K562 (cell line): ENCODE measurements at regions not wholly inside any gene's neighbourhood (a gene's known extent, or its start where the extent isn't known, plus 50 kb on each side); places are given as distances from the start of the nearest gene placed in this dataset.

Source experiments
- ATAC-seq: fragments of 200-7000 bp; cut with Tn5 transposase; 3 replicates; pipeline ENCODE4 v1.9.1; 2020; ENCODE audit warnings: moderate library complexity
- BruUV-seq: library from RNA; stranded (reverse); fragments of 400-500 nt; replicated peaks from 2 replicates; lab custom pipeline; 2021; lab: Mats Ljungman, UMichigan
- CTCF ChIA-PET: fragments of 300-600 bp; formaldehyde crosslinking; extraction: SDS; loops from one replicate; lab custom pipeline; 2021; ENCODE audit warnings: low intra/inter-chr PET ratio; lab: Yijun Ruan, JAX
- POLR2A ChIA-PET: fragments of 300-600, 350-650 bp; sonication (Branson Sonifier 250); formaldehyde crosslinking; extraction: SDS; loops from one replicate; lab custom pipeline; 2021; ENCODE audit warnings: antibody characterized with exemption, inconsistent platforms; lab: Yijun Ruan, JAX
- DNase-seq, 4 experiments: peaks; one replicate each; pipeline versions ENCODE4 v3.0.0 to v3.0.0-alpha.2; 2011 to 2018; ENCODE audit warnings: low spot score in 3 of 4, mixed read lengths in 3 of 4; ENCODE audit errors: extremely low read depth in 1 of 4
- FAIRE-seq: peaks from 2 replicates; lab custom pipeline; 2011; peaks lifted over from hg19 to GRCh38; lab: Jason Lieb, UNC
- H2AFZ ChIP-seq: 2 replicates; pipeline ENCODE4 v1.6.0; 2011; ENCODE audit warnings: low read depth, low read length, control low read depth, inconsistent platforms
- H3K27ac ChIP-seq: fragments of 200-600 bp; 3 replicates; pipeline ENCODE4 v1.8.0; 2011; ENCODE audit warnings: low read depth, mild to moderate bottlenecking, control low read depth, inconsistent platforms, low read length, moderate library complexity, mixed read lengths; ENCODE audit errors: extremely low read depth
- H3K27me3 ChIP-seq, 2 experiments: fragments of 300-600 bp in 1 of 2; 2 replicates in 1 of 2; 3 replicates in 1 of 2; pipeline versions ENCODE4 v1.6.0 to v1.8.0; 2011; ENCODE audit warnings: inconsistent platforms in 2 of 2, low read length in 2 of 2, mild to moderate bottlenecking in 1 of 2, mixed read lengths in 1 of 2, moderate library complexity in 1 of 2; ENCODE audit not compliant: control insufficient read depth in 2 of 2, insufficient read depth in 2 of 2
- H3K36me3 ChIP-seq: fragments of 300-600 bp; 3 replicates; pipeline ENCODE4 v1.8.0; 2011; ENCODE audit warnings: mild to moderate bottlenecking, low read length, inconsistent platforms; ENCODE audit not compliant: control insufficient read depth, insufficient read depth
- H3K4me1 ChIP-seq, 2 experiments: fragments of 200-600 bp in 1 of 2; replicated peaks in 1 of 2; 2 replicates in 1 of 2; 3 replicates in 1 of 2; pipeline versions ENCODE4 v1.5.1 to v1.8.0; 2011; ENCODE audit warnings: inconsistent platforms in 2 of 2, low read length in 2 of 2, mild to moderate bottlenecking in 1 of 2, mixed read lengths in 1 of 2, moderate library complexity in 1 of 2; ENCODE audit not compliant: control insufficient read depth in 2 of 2, insufficient read depth in 2 of 2
- H3K4me2 ChIP-seq: 2 replicates; pipeline ENCODE4 v1.6.1; 2011; ENCODE audit warnings: low read length, control low read depth, inconsistent platforms, mixed read lengths; ENCODE audit not compliant: insufficient read depth
- H3K4me3 ChIP-seq: fragments of 200-600 bp; sonication (generic), shearing (Covaris generic); 2 replicates; pipeline ENCODE4 v1.5.1; 2016; ENCODE audit warnings: control low read depth, inconsistent platforms
- H3K79me2 ChIP-seq: fragments of 200-600 bp; 3 replicates; pipeline ENCODE4 v1.8.0; 2011; ENCODE audit warnings: low read length, inconsistent platforms; ENCODE audit not compliant: control insufficient read depth, insufficient read depth
- H3K9ac ChIP-seq, 2 experiments: 2 replicates each; pipeline versions ENCODE4 v1.6.0 to v1.6.1; 2011; ENCODE audit warnings: low read depth in 2 of 2, low read length in 2 of 2, control low read depth in 1 of 2, inconsistent platforms in 1 of 2, mild to moderate bottlenecking in 1 of 2, mixed read lengths in 1 of 2; ENCODE audit not compliant: insufficient read depth in 1 of 2
- H3K9me1 ChIP-seq: one replicate; pipeline ENCODE4 v1.6.0; 2011; ENCODE audit warnings: inconsistent platforms, mild to moderate bottlenecking, low read length, moderate library complexity; ENCODE audit not compliant: control insufficient read depth, insufficient read depth
- H3K9me3 ChIP-seq: replicated peaks from 2 replicates; pipeline ENCODE4 v1.5.1; 2011; ENCODE audit warnings: low read depth, low read length, inconsistent platforms; ENCODE audit not compliant: control insufficient read depth, insufficient read depth
- H4K20me1 ChIP-seq: replicated peaks from 2 replicates; pipeline ENCODE4 v1.6.1; 2011; ENCODE audit warnings: low read length, inconsistent platforms, mixed read lengths; ENCODE audit not compliant: control insufficient read depth, insufficient read depth
- BCOR ChIP-seq: fragments of 450-650 bp; IDR thresholded peaks from 2 replicates; pipeline ENCODE4 v1.6.1; 2016
- CBFB ChIP-seq: sonication (generic); formaldehyde crosslinking; IDR thresholded peaks from 2 replicates; pipeline ENCODE4 v1.4.0; 2020; ENCODE audit warnings: mild to moderate bottlenecking, missing genetic modification reagents
- ESRRA ChIP-seq: fragments of 450-650 bp; IDR thresholded peaks from 2 replicates; pipeline ENCODE4 v1.6.1; 2014; ENCODE audit warnings: low read depth, mild to moderate bottlenecking, moderate library complexity, borderline replicate concordance
- HLTF ChIP-seq: fragments of 450-650 bp; IDR thresholded peaks from 2 replicates; pipeline ENCODE4 v1.6.1; 2016
- IRF9 ChIP-seq: fragments of 450-650 bp; IDR thresholded peaks from 2 replicates; pipeline ENCODE4 v1.6.1; 2016; ENCODE audit warnings: missing biosample characterization, missing genetic modification characterization
- MNT ChIP-seq, 2 experiments: fragments of 450-650 bp; conservative IDR thresholded peaks; 2 replicates each; pipeline ENCODE4 v1.6.1; 2017; ENCODE audit warnings: mild to moderate bottlenecking in 2 of 2, moderate library complexity in 2 of 2
- PTRF ChIP-seq: fragments of 450-650 bp; IDR thresholded peaks from 2 replicates; pipeline ENCODE4 v1.6.1; 2016; ENCODE audit warnings: mild to moderate bottlenecking, missing genetic modification characterization, missing compliant biosample characterization
- RBM25 ChIP-seq: fragments of 200-400 bp; formaldehyde crosslinking; IDR thresholded peaks from 2 replicates; pipeline ENCODE4 v1.6.1; 2018; ENCODE audit warnings: low read length, low read depth, moderate library complexity; ENCODE audit not compliant: severe bottlenecking
- RFX5 ChIP-seq: IDR thresholded peaks from 2 replicates; pipeline ENCODE4 v1.6.1; 2011; ENCODE audit warnings: low read depth, mild to moderate bottlenecking, improper control_type of control experiment, low read length
- SETDB1 ChIP-seq: IDR thresholded peaks from one replicate; pipeline ENCODE4 v1.6.1; 2012; ENCODE audit warnings: low read length, control low read depth, inconsistent platforms
- SOX6 ChIP-seq: fragments of 450-650 bp; IDR thresholded peaks from 2 replicates; pipeline ENCODE4 v1.6.1; 2014; ENCODE audit warnings: mild to moderate bottlenecking
- TGIF2 ChIP-seq: sonication (generic); formaldehyde crosslinking; IDR thresholded peaks from 2 replicates; pipeline ENCODE4 v1.8.1; 2022; ENCODE audit warnings: mild to moderate bottlenecking, missing genetic modification reagents, moderate library complexity
- TSC22D4 ChIP-seq: fragments of 450-650 bp; IDR thresholded peaks from 2 replicates; pipeline ENCODE4 v1.6.1; 2016; ENCODE audit warnings: missing genetic modification characterization, missing biosample characterization, control low read depth
- ZNF146 ChIP-seq: IDR thresholded peaks from one replicate; pipeline ENCODE4 v1.6.1; 2018; ENCODE audit warnings: missing compliant biosample characterization; ENCODE audit not compliant: unreplicated experiment
- ZNF212 ChIP-seq: fragments of 450-650 bp; formaldehyde crosslinking; IDR thresholded peaks from 2 replicates; pipeline ENCODE4 v1.4.0; 2020; ENCODE audit warnings: mild to moderate bottlenecking
- ZNF263 ChIP-seq: sonication (generic); formaldehyde crosslinking; IDR thresholded peaks from 2 replicates; pipeline ENCODE4 v1.8.0; 2022; ENCODE audit warnings: mild to moderate bottlenecking, missing genetic modification reagents, borderline replicate concordance
- ZNF780A ChIP-seq: fragments of 250-450 bp; sonication (Bioruptor Pico); IDR thresholded peaks from 2 replicates; pipeline ENCODE4 v1.5.0; 2021; ENCODE audit warnings: mild to moderate bottlenecking
- WGBS: fragments of 100-300 bp; shearing (Covaris generic); methylation state at CpG from one replicate; pipeline ENCODE4 v1.1.6; 2016; ENCODE audit warnings: low coverage, mixed read lengths; ENCODE audit not compliant: insufficient coverage; ENCODE audit errors: missing lambda C conversion rate; 5-methylcytosine and 5-hydroxymethylcytosine counted together
- in situ Hi-C: fragments of 300-500 bp; cut with MboI; formaldehyde crosslinking; loops from 4 replicates; pipeline ENCODE4 v1.15.0; 2018; ENCODE audit warnings: inconsistent platforms, mixed read lengths
- intact Hi-C: fragments of 100-400 bp; cut with micrococcal nuclease; formaldehyde crosslinking; loops from 2 replicates; pipeline ENCODE4 v1.14.2; 2022

DNA sequence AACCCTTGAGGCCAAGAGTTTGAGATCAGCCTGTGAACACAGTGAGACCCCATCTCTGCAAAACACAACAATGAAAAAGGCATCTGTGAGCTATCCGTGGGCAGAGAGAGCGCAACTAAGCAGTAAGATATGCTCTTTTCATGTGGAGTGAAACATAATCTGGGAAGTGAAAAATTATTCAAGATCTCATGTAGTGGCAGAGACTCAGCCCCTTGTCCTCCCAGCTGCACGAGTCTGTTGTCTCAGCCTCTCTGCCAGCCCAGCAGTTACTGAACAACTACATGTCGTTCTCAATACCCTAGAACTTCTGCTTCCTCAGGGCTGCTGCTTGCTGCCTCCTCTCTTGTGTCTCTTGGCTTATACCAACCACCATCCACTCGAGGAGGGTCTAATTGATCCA lies 61.3 kb upstream of the WDR26 start:
- POLR2A ChIA-PET: interaction anchor here (0.6 to 1.0 kb wide), 3 partner anchors 11 to 74 kb away, joined by 3 read pairs; no protein-coding TSS in a partner anchor
- no peak for ATAC-seq
- H4K20me1 ChIP-seq: no peaks in the 10 kb centered on the region
- no peak overlapping the region for H2AFZ ChIP-seq
- CTCF ChIA-PET: no interaction called here
- in situ Hi-C loops: no loop called here
- 33% methylated on average over 5 of the region's 5 CpGs for WGBS
- H3K9ac ChIP-seq: no peak overlapping the region
- no peak overlapping the region for H3K27ac ChIP-seq
- no peaks in the 10 kb centered on the region for H3K79me2 ChIP-seq
- no peak overlapping the region for H3K4me3 ChIP-seq
- BruUV-seq: no TSS peak
- TF ChIP-seq PTRF (tag) (no peak), TGIF2 (CRISPR knock-in tag) (no peak), SETDB1 (no peak), MNT (conservative IDR thresholded peaks at IDR 0.05) (no peak)
- TF ChIP-seq, all 486 proteins: peak for 0
- H3K4me1 ChIP-seq: peaks cover 15 to 18% of the 10 kb centered on the region in 2 experiments
- H3K36me3 ChIP-seq: no peaks in the 10 kb centered on the region
- H3K9me3 ChIP-seq: peaks cover 6% of the 10 kb centered on the region
- H3K27me3 ChIP-seq: peaks cover 2 to 11% of the 10 kb centered on the region in 2 experiments; a peak in 2 of 5 replicates
- no peaks in the 10 kb centered on the region for H3K9me1 ChIP-seq
- FAIRE-seq (no peak), DNase-seq (no peak)
- intact Hi-C loops: no loop called here
- no peak overlapping the region for H3K4me2 ChIP-seq

DNA sequence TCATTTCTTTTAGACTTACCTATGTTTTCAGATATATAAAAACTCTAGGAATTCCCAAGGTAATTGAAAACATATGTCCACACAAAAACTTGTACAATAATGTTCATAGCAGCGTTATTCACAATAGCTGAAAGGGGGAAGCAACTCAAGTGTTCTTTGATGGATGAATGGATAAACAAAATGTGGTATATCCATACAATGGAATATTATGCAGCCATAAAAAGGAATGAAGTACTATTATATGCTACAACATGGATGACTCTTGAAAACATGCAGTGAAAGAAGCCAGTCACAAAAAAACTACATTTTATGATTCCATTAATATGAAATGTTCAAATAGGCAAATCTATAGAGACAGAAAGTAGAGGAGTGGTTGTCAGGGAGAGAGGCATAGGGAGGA lies 62.2 kb upstream of the WDR26 start:
- H4K20me1 ChIP-seq: no peaks in the 10 kb centered on the region
- H3K36me3 ChIP-seq: no peaks in the 10 kb centered on the region
- POLR2A ChIA-PET: interaction anchor here (1.0 kb wide), 1 partner anchor 12 kb away, joined by 3 read pairs; no protein-coding TSS in a partner anchor
- H3K4me3 ChIP-seq: no peak overlapping the region
- no peak overlapping the region for H3K27ac ChIP-seq
- peaks cover 2 to 11% of the 10 kb centered on the region in 2 experiments; a peak in 2 of 5 replicates for H3K27me3 ChIP-seq
- no peak overlapping the region for H3K4me2 ChIP-seq
- DNase-seq: no peak
- WGBS: 5% methylated on average over 1 of the region's 1 CpG
- no peak overlapping the region for H2AFZ ChIP-seq
- H3K9ac ChIP-seq: no peak overlapping the region
- peaks cover 20% of the 10 kb centered on the region in 2 experiments for H3K4me1 ChIP-seq
- in situ Hi-C loops (no loop called here), intact Hi-C loops (no loop called here)
- H3K9me1 ChIP-seq: no peaks in the 10 kb centered on the region
- CTCF ChIA-PET: no interaction called here
- no peak for FAIRE-seq
- H3K9me3 ChIP-seq: peaks cover 6% of the 10 kb centered on the region
- no peaks in the 10 kb centered on the region for H3K79me2 ChIP-seq
- ATAC-seq: no peak
- BruUV-seq: no TSS peak
- TF ChIP-seq TSC22D4 (no peak), IRF9 (tag) (no peak), ESRRA (no peak), ZNF146 (peak; percentile 99), ZNF263 (no peak), RBM25 (peak; percentile 94), BCOR (peak; percentile 78), SOX6 (no peak), HLTF (no peak), RFX5 (no peak), ZNF780A (no peak), ZNF212 (no peak), CBFB (CRISPR knock-in tag) (no peak)
